H9 (cell line): ENCODE measurements at regions not wholly inside any gene's neighbourhood (a gene's known extent, or its start where the extent isn't known, plus 50 kb on each side); places are given as distances from the start of the nearest gene placed in this dataset.

Experiments
- DNase-seq: peaks from one replicate; pipeline ENCODE4 v3.0.0-alpha.2; 2017
- H2AFZ ChIP-seq: one replicate; pipeline ENCODE4 v1.6.1; 2013; ENCODE audit warnings: mild to moderate bottlenecking, low read length, control low read depth, moderate library complexity
- H2AK5ac ChIP-seq: 2 replicates; pipeline ENCODE4 v1.6.1; 2013; ENCODE audit warnings: low read length, control low read depth, mixed read lengths; ENCODE audit not compliant: insufficient read length
- H2BK120ac ChIP-seq: one replicate; pipeline ENCODE4 v1.6.1; 2013; ENCODE audit warnings: low read depth, mild to moderate bottlenecking, low read length, control low read depth, inconsistent platforms; ENCODE audit not compliant: poor library complexity, severe bottlenecking
- H2BK12ac ChIP-seq: 2 replicates; pipeline ENCODE4 v1.6.1; 2013; ENCODE audit warnings: low read length, control low read depth, mixed read lengths, low read depth; ENCODE audit not compliant: insufficient read length
- H2BK15ac ChIP-seq: 2 replicates; pipeline ENCODE4 v1.6.1; 2013; ENCODE audit warnings: low read depth, low read length, control low read depth
- H2BK20ac ChIP-seq: one replicate; pipeline ENCODE4 v1.6.1; 2013; ENCODE audit warnings: low read depth, mild to moderate bottlenecking, low read length, control low read depth, inconsistent platforms; ENCODE audit not compliant: poor library complexity, severe bottlenecking
- H2BK5ac ChIP-seq: 2 replicates; pipeline ENCODE4 v1.6.1; 2013; ENCODE audit warnings: low read length, control low read depth, mixed read lengths; ENCODE audit not compliant: insufficient read length
- H3K14ac ChIP-seq: 2 replicates; pipeline ENCODE4 v1.6.1; 2013; ENCODE audit warnings: low read length, control low read depth; ENCODE audit not compliant: insufficient read depth
- H3K18ac ChIP-seq: 2 replicates; pipeline ENCODE4 v1.6.1; 2013; ENCODE audit warnings: low read depth, mild to moderate bottlenecking, mixed read lengths, low read length, control low read depth; ENCODE audit not compliant: insufficient read length
- H3K23ac ChIP-seq: 2 replicates; pipeline ENCODE4 v1.6.1; 2013; ENCODE audit warnings: low read length, control low read depth, mixed read lengths, low read depth; ENCODE audit not compliant: insufficient read length
- H3K23me2 ChIP-seq: 2 replicates; pipeline ENCODE4 v1.6.1; 2013; ENCODE audit warnings: low read depth, mild to moderate bottlenecking, mixed read lengths, low read length, control low read depth; ENCODE audit not compliant: insufficient read length, poor library complexity, severe bottlenecking
- H3K27ac ChIP-seq: 2 replicates; pipeline ENCODE4 v1.5.1; 2013; ENCODE audit warnings: low read length, control low read depth, mixed read lengths, low read depth; ENCODE audit not compliant: insufficient read length
- H3K27me3 ChIP-seq: 2 replicates; pipeline ENCODE4 v1.6.1; 2013; ENCODE audit warnings: low read length, control low read depth, inconsistent platforms; ENCODE audit not compliant: insufficient read depth
- H3K4ac ChIP-seq: 2 replicates; pipeline ENCODE4 v1.6.1; 2013; ENCODE audit warnings: low read depth, mild to moderate bottlenecking, control low read depth, inconsistent platforms, low read length, moderate library complexity
- H3K4me1 ChIP-seq: 2 replicates; pipeline ENCODE4 v1.6.1; 2013; ENCODE audit warnings: low read length, control low read depth, inconsistent platforms; ENCODE audit not compliant: insufficient read depth
- H3K4me2 ChIP-seq: 2 replicates; pipeline ENCODE4 v1.6.1; 2013; ENCODE audit warnings: low read length, control low read depth, mixed read lengths; ENCODE audit not compliant: insufficient read length, insufficient read depth
- H3K56ac ChIP-seq: 2 replicates; pipeline ENCODE4 v1.6.1; 2013; ENCODE audit warnings: low read depth, mild to moderate bottlenecking, mixed read lengths, low read length, control low read depth; ENCODE audit not compliant: insufficient read length
- H3K79me1 ChIP-seq: 2 replicates; pipeline ENCODE4 v1.6.1; 2013; ENCODE audit warnings: low read depth, mild to moderate bottlenecking, moderate library complexity, low read length, control low read depth, inconsistent platforms; ENCODE audit not compliant: insufficient read depth, poor library complexity, severe bottlenecking
- H3K79me2 ChIP-seq: 2 replicates; pipeline ENCODE4 v1.6.1; 2013; ENCODE audit warnings: low read length, control low read depth, inconsistent platforms; ENCODE audit not compliant: insufficient read depth
- H3K9ac ChIP-seq: 2 replicates; pipeline ENCODE4 v1.6.1; 2013; ENCODE audit warnings: low read length, control low read depth, mixed read lengths; ENCODE audit not compliant: insufficient read length; ENCODE audit errors: extremely low read depth
- H3K9me3 ChIP-seq: one replicate; pipeline ENCODE4 v1.6.1; 2013; ENCODE audit warnings: low read depth, low read length, inconsistent platforms; ENCODE audit not compliant: control insufficient read depth
- H3T11ph ChIP-seq: one replicate; pipeline ENCODE4 v1.6.1; 2013; ENCODE audit warnings: mild to moderate bottlenecking, low read length, control low read depth, inconsistent platforms
- H4K20me1 ChIP-seq: one replicate; pipeline ENCODE4 v1.6.1; 2013; ENCODE audit not compliant: control insufficient read depth, insufficient read length, insufficient read depth
- H4K5ac ChIP-seq: 2 replicates; pipeline ENCODE4 v1.6.1; 2013; ENCODE audit warnings: low read depth, mild to moderate bottlenecking, mixed read lengths, low read length, control low read depth; ENCODE audit not compliant: insufficient read length
- H4K8ac ChIP-seq: replicated peaks from 2 replicates; pipeline ENCODE4 v1.6.1; 2013; ENCODE audit warnings: low read length, control low read depth, mixed read lengths, low read depth; ENCODE audit not compliant: insufficient read length
- H4K91ac ChIP-seq: 2 replicates; pipeline ENCODE4 v1.6.1; 2013; ENCODE audit warnings: low read depth, mild to moderate bottlenecking, moderate library complexity, mixed read lengths, low read length, control low read depth; ENCODE audit not compliant: insufficient read length
- H3K27ac Mint-ChIP-seq, 3 experiments: 2 replicates in 2 of 3; 3 replicates in 1 of 3; pipeline ENCODE4 v1.8.0; 2020 to 2021; ENCODE audit warnings: mixed read lengths in 3 of 3, mild to moderate bottlenecking in 1 of 3, moderate library complexity in 1 of 3
- H3K27me3 Mint-ChIP-seq: 2 replicates; pipeline ENCODE4 v1.8.0; 2021; ENCODE audit warnings: low read depth, mild to moderate bottlenecking, moderate library complexity, mixed read lengths
- H3K36me3 Mint-ChIP-seq, 3 experiments: 2 replicates in 2 of 3; 3 replicates in 1 of 3; pipeline ENCODE4 v1.8.0; 2020 to 2021; ENCODE audit warnings: low read depth in 3 of 3, mixed read lengths in 3 of 3; ENCODE audit not compliant: insufficient read depth in 1 of 3
- H3K4me1 Mint-ChIP-seq, 2 experiments: 2 replicates each; pipeline ENCODE4 v1.8.0; 2020; ENCODE audit warnings: mixed read lengths in 2 of 2
- H3K4me3 Mint-ChIP-seq, 2 experiments: 2 replicates in 1 of 2; 3 replicates in 1 of 2; pipeline ENCODE4 v1.8.0; 2020 to 2021; ENCODE audit warnings: mild to moderate bottlenecking in 2 of 2, mixed read lengths in 2 of 2, moderate library complexity in 1 of 2
- H3K9me3 Mint-ChIP-seq, 2 experiments: 2 replicates in 1 of 2; 3 replicates in 1 of 2; pipeline ENCODE4 v1.8.0; 2020; ENCODE audit warnings: mild to moderate bottlenecking in 2 of 2, mixed read lengths in 2 of 2, moderate library complexity in 1 of 2
- CTCF ChIP-seq: fragments of 200-600 bp; sonication (generic); conservative IDR thresholded peaks from 3 replicates; pipeline ENCODE4 v1.8.0; 2021; ENCODE audit warnings: antibody characterized with exemption, mild to moderate bottlenecking
- WGBS: extraction: QIAGEN DNeasy Blood & Tissue Kit; methylation state at CpG from one replicate; pipeline ENCODE4 v1.1.7; 2013; ENCODE audit warnings: missing lambda C conversion rate, low lambda C conversion rate, mixed read lengths; ENCODE audit not compliant: insufficient read length; ENCODE audit errors: extremely low coverage; 5-methylcytosine and 5-hydroxymethylcytosine counted together

GRCh38 chr5:72028382-72028781 is 78.9 kb upstream of the MAP1B start:
- H2BK20ac ChIP-seq, result no peak overlapping the region

More at GRCh38 chr5:72028382-72028781, 78.9 kb upstream of the MAP1B start:
- Histone ChIP-seq H3K27ac (no peak overlapping the region), H4K20me1 (no peaks in the 10 kb centered on the region), H2BK12ac (no peak overlapping the region), H4K5ac (no peak overlapping the region), H2BK15ac (no peak overlapping the region), H2AFZ (no peak overlapping the region), H3K27me3 (no peaks in the 10 kb centered on the region), H3K56ac (no peak overlapping the region), H3K9me3 (no peaks in the 10 kb centered on the region), H3T11ph (no peak overlapping the region), H3K79me2 (no peaks in the 10 kb centered on the region), H2BK5ac (no peak overlapping the region), H3K9ac (no peak overlapping the region), H3K23ac (no peak overlapping the region), H3K79me1 (no peaks in the 10 kb centered on the region), H3K4me2 (no peak overlapping the region), H3K14ac (no peak overlapping the region), H4K91ac (no peak overlapping the region), H3K4me1 (no peaks in the 10 kb centered on the region), H4K8ac (no peak overlapping the region), H3K18ac (no peak overlapping the region), H3K4ac (no peak overlapping the region), H2AK5ac (no peak overlapping the region), H3K23me2 (no peaks in the 10 kb centered on the region), H2BK120ac (no peak overlapping the region)
- H3K27me3 Mint-ChIP-seq, result no peaks in the 10 kb centered on the region
- no peak overlapping the region for H3K4me3 Mint-ChIP-seq
- H3K27ac Mint-ChIP-seq, result no peak overlapping the region
- no peak for DNase-seq
- WGBS, result no CpG with 5 or more reads among the region's 1 CpG
- H3K9me3 Mint-ChIP-seq, result no peaks in the 10 kb centered on the region; a peak in 1 of 5 replicates
- TF ChIP-seq CTCF, result no peak
- H3K36me3 Mint-ChIP-seq, result no peaks in the 10 kb centered on the region
- H3K4me1 Mint-ChIP-seq, result peaks cover 14 to 20% of the 10 kb centered on the region in 2 experiments
